Endothelial cell (in vitro differentiated cells): ENCODE measurements at regions not wholly inside any gene's neighbourhood (a gene's known extent, or its start where the extent isn't known, plus 50 kb on each side); places are given as distances from the start of the nearest gene placed in this dataset.
"Not testable (repeated sequence)": the region's sequence is repeated elsewhere in the genome, so short reads cannot be mapped to it uniquely, and the experiment has no call there.

Source experiments
- DNase-seq: peaks from one replicate; pipeline ENCODE4 v3.0.0; 2021; ENCODE audit warnings: low spot score
- H3K27ac Mint-ChIP-seq: one replicate; pipeline ENCODE4 v1.8.0; 2021; ENCODE audit warnings: mixed read lengths, inconsistent platforms; ENCODE audit not compliant: unreplicated experiment
- H3K27me3 Mint-ChIP-seq: one replicate; pipeline ENCODE4 v1.8.0; 2021; ENCODE audit warnings: mild to moderate bottlenecking, moderate library complexity, mixed read lengths, inconsistent platforms; ENCODE audit not compliant: unreplicated experiment
- H3K36me3 Mint-ChIP-seq: one replicate; pipeline ENCODE4 v1.8.0; 2021; ENCODE audit warnings: mild to moderate bottlenecking, low read depth, mixed read lengths, inconsistent platforms; ENCODE audit not compliant: unreplicated experiment
- H3K4me1 Mint-ChIP-seq: one replicate; pipeline ENCODE4 v1.8.0; 2021; ENCODE audit warnings: mild to moderate bottlenecking, mixed read lengths, inconsistent platforms; ENCODE audit not compliant: unreplicated experiment
- H3K4me3 Mint-ChIP-seq: one replicate; pipeline ENCODE4 v1.8.0; 2021; ENCODE audit warnings: mild to moderate bottlenecking, mixed read lengths, inconsistent platforms; ENCODE audit not compliant: unreplicated experiment
- H3K9me3 Mint-ChIP-seq: one replicate; pipeline ENCODE4 v1.8.0; 2021; ENCODE audit warnings: mixed read lengths, inconsistent platforms; ENCODE audit not compliant: unreplicated experiment
- CTCF ChIP-seq: fragments of 200-600 bp; sonication (generic); IDR thresholded peaks from one replicate; pipeline ENCODE4 v1.5.0; 2021; ENCODE audit warnings: antibody characterized with exemption; ENCODE audit not compliant: unreplicated experiment

GRCh38 chr13:42380420-42381164 lies 108.6 kb downstream of the AKAP11 start:
- Mint-ChIP-seq H3K27me3 (peaks cover 2% of the 10 kb centered on the region), H3K36me3 (no peaks in the 10 kb centered on the region), H3K27ac (no peak overlapping the region), H3K4me1 (no peaks in the 10 kb centered on the region), H3K4me3 (no peak overlapping the region), H3K9me3 (no peaks in the 10 kb centered on the region)
- DNase-seq: no peak
- no peak for TF ChIP-seq CTCF

GRCh38 chr13:42381165-42381425 lies 109.1 kb downstream of the AKAP11 start:
- DNase-seq: no peak
- no peak overlapping the region for H3K4me3 Mint-ChIP-seq
- peaks cover 2% of the 10 kb centered on the region for H3K27me3 Mint-ChIP-seq
- H3K27ac Mint-ChIP-seq: no peak overlapping the region
- no peak for TF ChIP-seq CTCF
- no peaks in the 10 kb centered on the region for H3K9me3 Mint-ChIP-seq
- H3K36me3 Mint-ChIP-seq: no peaks in the 10 kb centered on the region
- no peaks in the 10 kb centered on the region for H3K4me1 Mint-ChIP-seq

- not testable (repeated sequence) for H3K27me3 Mint-ChIP-seq, H3K36me3 Mint-ChIP-seq, DNase-seq, H3K27ac Mint-ChIP-seq, H3K9me3 Mint-ChIP-seq, H3K4me1 Mint-ChIP-seq, H3K4me3 Mint-ChIP-seq
Observed at GRCh38 chr13:42381426-42381825, 109.5 kb downstream of the AKAP11 start.

GRCh38 chr13:42383025-42383424 lies 111.1 kb downstream of the AKAP11 start:
- no peak for DNase-seq
- H3K27ac Mint-ChIP-seq: no peak overlapping the region
- H3K27me3 Mint-ChIP-seq: peaks cover 2% of the 10 kb centered on the region
- no peaks in the 10 kb centered on the region for H3K36me3 Mint-ChIP-seq
- H3K4me3 Mint-ChIP-seq: no peak overlapping the region
- TF ChIP-seq CTCF: no peak
- H3K4me1 Mint-ChIP-seq: no peaks in the 10 kb centered on the region
- H3K9me3 Mint-ChIP-seq: no peaks in the 10 kb centered on the region

GRCh38 chr13:42384265-42384664 lies 112.3 kb downstream of the AKAP11 start:
- Mint-ChIP-seq H3K27me3 (peaks cover 2% of the 10 kb centered on the region), H3K9me3 (no peaks in the 10 kb centered on the region), H3K4me1 (no peaks in the 10 kb centered on the region), H3K4me3 (no peak overlapping the region), H3K36me3 (no peaks in the 10 kb centered on the region), H3K27ac (no peak overlapping the region)
- no peak for TF ChIP-seq CTCF
- DNase-seq: no peak
